Stomach (tissue), 4 donors: ENCODE measurements at regions not wholly inside any gene's neighbourhood (a gene's known extent, or its start where the extent isn't known, plus 50 kb on each side); places are given as distances from the start of the nearest gene placed in this dataset.

Experiments
- EP300 ChIP-seq: sonication (generic); formaldehyde crosslinking; IDR thresholded peaks from one replicate; pipeline ENCODE4 v1.6.1; 2017; ENCODE audit warnings: antibody characterized with exemption
- POLR2A ChIP-seq, 4 donors: fragments of 450-650 bp; IDR thresholded peaks; one replicate each; pipeline ENCODE4 v1.6.1; 2016; ENCODE audit warnings: antibody characterized with exemption in 4 of 4, control low read depth in 2 of 4, mild to moderate bottlenecking in 1 of 4, moderate library complexity in 1 of 4
- POLR2AphosphoS5 ChIP-seq, 3 donors: sonication (generic); formaldehyde crosslinking; IDR thresholded peaks; one replicate each; pipeline ENCODE4 v1.6.1; 2016; ENCODE audit warnings: antibody characterized with exemption in 3 of 3
- TF ChIP-seq, protein P1 (sequence below), 7 experiments: fragments of 450-650 bp in 4 of 7; fragments of 200-600 bp in 3 of 7; sonication (generic) in 3 of 7; IDR thresholded peaks; one replicate each; pipeline ENCODE4 v1.5.1; 2016 to 2019; ENCODE audit warnings: antibody characterized with exemption in 7 of 7, control low read depth in 2 of 7, mild to moderate bottlenecking in 1 of 7

DNA sequence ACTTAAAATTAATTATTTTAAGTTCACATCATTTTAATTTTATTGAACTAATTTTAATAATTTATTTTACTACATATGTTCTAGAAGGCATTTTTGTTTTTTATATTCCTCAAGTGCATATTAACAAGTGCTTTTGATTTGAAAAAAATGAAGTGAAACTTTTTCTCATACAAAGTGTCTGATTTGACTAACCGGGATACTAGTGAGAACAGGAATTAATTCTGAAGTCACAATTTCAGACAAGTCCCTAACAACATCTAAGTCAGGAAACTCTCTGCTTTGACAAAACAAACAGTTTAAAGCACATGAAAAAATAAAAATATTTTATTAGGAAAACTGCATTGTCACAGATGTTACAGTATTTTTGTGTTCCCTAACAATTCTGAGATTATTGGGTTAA, 1166.3 kb upstream of the CITED2 start:
- TF ChIP-seq, protein P1, sequence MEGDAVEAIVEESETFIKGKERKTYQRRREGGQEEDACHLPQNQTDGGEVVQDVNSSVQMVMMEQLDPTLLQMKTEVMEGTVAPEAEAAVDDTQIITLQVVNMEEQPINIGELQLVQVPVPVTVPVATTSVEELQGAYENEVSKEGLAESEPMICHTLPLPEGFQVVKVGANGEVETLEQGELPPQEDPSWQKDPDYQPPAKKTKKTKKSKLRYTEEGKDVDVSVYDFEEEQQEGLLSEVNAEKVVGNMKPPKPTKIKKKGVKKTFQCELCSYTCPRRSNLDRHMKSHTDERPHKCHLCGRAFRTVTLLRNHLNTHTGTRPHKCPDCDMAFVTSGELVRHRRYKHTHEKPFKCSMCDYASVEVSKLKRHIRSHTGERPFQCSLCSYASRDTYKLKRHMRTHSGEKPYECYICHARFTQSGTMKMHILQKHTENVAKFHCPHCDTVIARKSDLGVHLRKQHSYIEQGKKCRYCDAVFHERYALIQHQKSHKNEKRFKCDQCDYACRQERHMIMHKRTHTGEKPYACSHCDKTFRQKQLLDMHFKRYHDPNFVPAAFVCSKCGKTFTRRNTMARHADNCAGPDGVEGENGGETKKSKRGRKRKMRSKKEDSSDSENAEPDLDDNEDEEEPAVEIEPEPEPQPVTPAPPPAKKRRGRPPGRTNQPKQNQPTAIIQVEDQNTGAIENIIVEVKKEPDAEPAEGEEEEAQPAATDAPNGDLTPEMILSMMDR (IDR thresholded peaks at IDR 0.05), result no peak
- TF ChIP-seq POLR2AphosphoS5 (IDR thresholded peaks at IDR 0.05), result no peak
- TF ChIP-seq POLR2A (IDR thresholded peaks at IDR 0.05), result no peak
- no peak for TF ChIP-seq EP300
